ENCODE measurements at regions not wholly inside any gene's neighbourhood (a gene's known extent, or its start where the extent isn't known, plus 50 kb on each side); places are given as distances from the start of the nearest gene placed in this dataset.

DNA sequence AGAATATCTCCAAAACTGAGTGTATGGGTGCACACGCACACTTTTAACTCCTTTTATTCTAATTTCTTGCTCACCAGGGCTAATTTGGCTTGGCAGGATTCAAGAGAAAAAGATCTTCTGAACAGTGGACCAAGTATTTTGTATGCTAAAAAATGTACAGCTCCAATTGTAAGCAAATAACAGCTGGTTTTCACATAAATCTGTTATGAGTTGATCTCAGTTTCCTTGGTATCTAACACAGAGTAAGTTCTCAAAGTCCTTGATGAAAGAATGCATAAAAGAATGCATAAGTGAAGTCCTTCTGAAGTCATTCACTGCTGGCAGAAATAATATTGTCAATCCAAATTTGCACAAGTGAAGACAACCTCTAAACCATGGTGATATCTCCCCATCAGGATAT lies 213.0 kb downstream of the OMA1 start:
- Histone ChIP-seq H2AFZ (no peak overlapping the region), H3K27ac (no peak overlapping the region), H3K4me3 (ENCODE audit: low read depth, low read length) (no peak overlapping the region), H3K27me3 (ENCODE audit: control insufficient read depth, insufficient read depth, low read length) (no peaks in the 10 kb centered on the region), H3K4me2 (ENCODE audit: low read length) (no peak overlapping the region), H3K79me2 (no peaks in the 10 kb centered on the region), H3K9me3 (ENCODE audit: control insufficient read depth, low read length) (no peaks in the 10 kb centered on the region), H3K9ac (no peak overlapping the region), H3K36me3 (ENCODE audit: control insufficient read depth, insufficient read depth, low read length) (no peaks in the 10 kb centered on the region), H3K4me1 (no peaks in the 10 kb centered on the region)
- TF ChIP-seq, protein P1, sequence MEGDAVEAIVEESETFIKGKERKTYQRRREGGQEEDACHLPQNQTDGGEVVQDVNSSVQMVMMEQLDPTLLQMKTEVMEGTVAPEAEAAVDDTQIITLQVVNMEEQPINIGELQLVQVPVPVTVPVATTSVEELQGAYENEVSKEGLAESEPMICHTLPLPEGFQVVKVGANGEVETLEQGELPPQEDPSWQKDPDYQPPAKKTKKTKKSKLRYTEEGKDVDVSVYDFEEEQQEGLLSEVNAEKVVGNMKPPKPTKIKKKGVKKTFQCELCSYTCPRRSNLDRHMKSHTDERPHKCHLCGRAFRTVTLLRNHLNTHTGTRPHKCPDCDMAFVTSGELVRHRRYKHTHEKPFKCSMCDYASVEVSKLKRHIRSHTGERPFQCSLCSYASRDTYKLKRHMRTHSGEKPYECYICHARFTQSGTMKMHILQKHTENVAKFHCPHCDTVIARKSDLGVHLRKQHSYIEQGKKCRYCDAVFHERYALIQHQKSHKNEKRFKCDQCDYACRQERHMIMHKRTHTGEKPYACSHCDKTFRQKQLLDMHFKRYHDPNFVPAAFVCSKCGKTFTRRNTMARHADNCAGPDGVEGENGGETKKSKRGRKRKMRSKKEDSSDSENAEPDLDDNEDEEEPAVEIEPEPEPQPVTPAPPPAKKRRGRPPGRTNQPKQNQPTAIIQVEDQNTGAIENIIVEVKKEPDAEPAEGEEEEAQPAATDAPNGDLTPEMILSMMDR (IDR thresholded peaks at IDR 0.05): no peak

DNA sequence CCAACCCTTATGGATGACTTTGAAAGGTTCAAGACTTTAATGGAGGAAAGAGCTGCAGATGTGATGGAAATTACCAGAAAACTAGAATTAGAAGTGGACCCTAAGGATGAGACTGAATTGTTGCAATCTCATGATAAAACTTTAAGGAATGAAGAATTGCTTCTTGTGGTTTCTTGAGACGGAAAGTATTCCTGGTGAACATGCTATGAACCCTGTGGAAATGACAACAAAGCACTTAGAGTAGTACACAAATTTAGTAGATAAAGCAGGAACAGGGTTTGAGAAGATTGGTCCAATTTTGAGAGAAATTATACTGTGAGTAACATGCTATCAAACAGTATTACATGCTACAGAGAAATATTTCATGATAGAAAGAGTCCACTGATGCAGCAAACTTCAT lies 215.4 kb downstream of the OMA1 start:
- H3K9ac ChIP-seq: no peak overlapping the region
- no peak overlapping the region for H3K4me3 ChIP-seq (ENCODE audit: low read depth, low read length)
- no peak overlapping the region for H2AFZ ChIP-seq
- H3K79me2 ChIP-seq: no peaks in the 10 kb centered on the region
- no peaks in the 10 kb centered on the region for H3K27me3 ChIP-seq (ENCODE audit: control insufficient read depth, insufficient read depth, low read length)
- TF ChIP-seq, protein P1 (IDR thresholded peaks at IDR 0.05): no peak
- no peak overlapping the region for H3K27ac ChIP-seq
- H3K4me2 ChIP-seq (ENCODE audit: low read length): no peak overlapping the region
- H3K36me3 ChIP-seq (ENCODE audit: control insufficient read depth, insufficient read depth, low read length): no peaks in the 10 kb centered on the region
- no peaks in the 10 kb centered on the region for H3K9me3 ChIP-seq (ENCODE audit: control insufficient read depth, low read length)
- no peaks in the 10 kb centered on the region for H3K4me1 ChIP-seq

DNA sequence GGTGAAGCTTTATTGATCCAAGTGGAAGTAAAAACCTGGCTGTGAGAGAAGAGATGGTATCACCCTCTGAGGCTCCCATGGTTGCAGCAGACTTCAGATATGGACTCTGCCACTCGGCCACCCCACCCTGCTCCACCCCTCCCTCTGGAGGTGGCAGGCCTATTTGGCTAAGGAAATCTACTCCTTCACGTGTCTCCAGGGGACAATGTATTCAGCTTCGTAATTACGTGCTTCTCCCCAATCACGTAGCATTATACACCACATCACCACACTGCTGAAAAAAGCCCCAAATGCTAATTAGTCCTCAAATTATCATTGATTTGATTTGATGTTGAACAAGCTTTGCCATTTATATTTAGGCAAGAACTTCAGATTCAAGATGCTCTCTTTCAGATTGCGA lies 220.7 kb downstream of the OMA1 start:
- H3K36me3 ChIP-seq (ENCODE audit: control insufficient read depth, insufficient read depth, low read length): no peaks in the 10 kb centered on the region

DNA sequence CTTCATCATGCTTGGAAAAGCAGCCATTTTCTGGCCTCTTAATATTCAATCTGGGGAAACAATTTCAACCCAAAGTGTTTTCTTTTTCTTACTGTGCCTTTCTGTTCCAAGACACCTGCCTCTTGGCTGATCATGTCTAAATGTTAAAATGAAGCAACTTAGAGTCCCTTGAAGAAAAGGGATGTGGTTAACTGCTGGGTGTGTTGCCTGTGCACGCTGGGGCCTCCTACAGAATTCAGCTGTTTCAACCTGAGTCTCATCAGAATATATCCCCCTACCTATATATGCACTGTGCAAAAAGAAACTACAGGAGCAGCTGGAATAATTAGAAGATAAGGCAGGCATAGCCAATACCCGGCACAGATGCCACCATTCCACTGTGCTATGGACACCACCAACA lies 222.0 kb downstream of the OMA1 start:
- TF ChIP-seq, protein P1 (IDR thresholded peaks at IDR 0.05): no peak
- Histone ChIP-seq H3K4me2 (ENCODE audit: low read length) (no peak overlapping the region), H3K27ac (no peak overlapping the region), H3K9ac (no peak overlapping the region), H2AFZ (no peak overlapping the region), H3K79me2 (no peaks in the 10 kb centered on the region), H3K27me3 (ENCODE audit: control insufficient read depth, insufficient read depth, low read length) (no peaks in the 10 kb centered on the region), H3K4me3 (ENCODE audit: low read depth, low read length) (no peak overlapping the region), H3K36me3 (ENCODE audit: control insufficient read depth, insufficient read depth, low read length) (no peaks in the 10 kb centered on the region), H3K9me3 (ENCODE audit: control insufficient read depth, low read length) (no peaks in the 10 kb centered on the region), H3K4me1 (no peaks in the 10 kb centered on the region)

More for the DNA sequence above, 220.7 kb downstream of the OMA1 start:
- H3K9ac ChIP-seq: no peak overlapping the region
- no peak overlapping the region for H2AFZ ChIP-seq
- no peak overlapping the region for H3K27ac ChIP-seq
- H3K27me3 ChIP-seq (ENCODE audit: control insufficient read depth, insufficient read depth, low read length): no peaks in the 10 kb centered on the region
- H3K9me3 ChIP-seq (ENCODE audit: control insufficient read depth, low read length): no peaks in the 10 kb centered on the region
- H3K4me2 ChIP-seq (ENCODE audit: low read length): no peak overlapping the region
- TF ChIP-seq, protein P1 (IDR thresholded peaks at IDR 0.05): no peak
- no peak overlapping the region for H3K4me3 ChIP-seq (ENCODE audit: low read depth, low read length)
- H3K4me1 ChIP-seq: no peaks in the 10 kb centered on the region
- H3K79me2 ChIP-seq: no peaks in the 10 kb centered on the region

DNA sequence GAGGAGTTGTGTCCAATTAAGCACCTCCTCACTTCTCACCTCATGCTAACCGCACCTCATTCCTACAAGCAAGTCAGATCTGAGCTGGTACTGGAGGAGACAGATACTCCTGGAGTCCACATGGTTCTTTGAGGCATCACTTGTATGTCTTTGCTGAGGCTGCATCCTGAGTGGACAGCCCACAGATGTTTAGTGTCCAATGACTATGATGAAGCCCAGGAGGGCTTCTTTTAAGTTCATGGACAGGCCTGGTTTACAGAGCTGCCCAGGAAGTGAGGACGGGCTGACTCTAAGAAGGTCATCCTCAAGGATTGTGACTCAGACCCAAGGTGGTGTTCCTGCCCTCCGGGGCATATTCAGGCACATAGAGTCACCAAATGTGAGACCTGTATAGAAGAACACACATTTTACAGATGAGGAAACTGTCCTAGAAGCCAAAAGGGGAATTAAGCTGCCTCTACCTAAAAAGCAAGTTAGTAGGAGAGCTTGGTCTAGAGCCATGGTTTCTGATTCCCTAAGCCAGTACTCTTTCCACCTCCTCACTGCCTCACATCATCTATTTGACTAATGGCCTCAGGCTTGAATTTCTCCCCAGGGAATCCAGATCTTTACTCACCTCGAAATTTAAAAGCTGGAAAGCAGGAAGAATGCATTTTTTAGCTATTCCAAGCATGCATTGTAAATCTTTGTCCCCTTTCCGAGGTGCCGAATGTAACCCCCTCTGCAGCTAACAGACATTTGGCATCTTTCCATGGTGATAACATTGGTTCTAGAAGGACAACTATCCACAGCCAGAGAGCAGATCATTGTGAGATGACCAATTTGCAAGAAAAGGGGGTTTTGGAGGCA lies 228.1 kb downstream of the OMA1 start:
- H3K79me2 ChIP-seq: no peaks in the 10 kb centered on the region
- H3K4me3 ChIP-seq (ENCODE audit: low read depth, low read length): no peak overlapping the region
- H2AFZ ChIP-seq: no peak overlapping the region
- H3K4me2 ChIP-seq (ENCODE audit: low read length): no peak overlapping the region
- H3K36me3 ChIP-seq (ENCODE audit: control insufficient read depth, insufficient read depth, low read length): no peaks in the 10 kb centered on the region
- H3K4me1 ChIP-seq: no peaks in the 10 kb centered on the region
- no peaks in the 10 kb centered on the region for H3K9me3 ChIP-seq (ENCODE audit: control insufficient read depth, low read length)
- no peak overlapping the region for H3K27ac ChIP-seq
- H3K27me3 ChIP-seq (ENCODE audit: control insufficient read depth, insufficient read depth, low read length): no peaks in the 10 kb centered on the region
- H3K9ac ChIP-seq: no peak overlapping the region
- TF ChIP-seq, protein P1 (IDR thresholded peaks at IDR 0.05): no peak

Measured in parathyroid adenoma (tissue), 2 donors.